ENCODE measurements at regions not wholly inside any gene's neighbourhood (a gene's known extent, or its start where the extent isn't known, plus 50 kb on each side); places are given as distances from the start of the nearest gene placed in this dataset.
"Not testable (repeated sequence)": the region's sequence is repeated elsewhere in the genome, so short reads cannot be mapped to it uniquely, and the experiment has no call there.

- DNase-seq (ENCODE audit: low read depth in 2 of 2) = no peak
Observed at GRCh38 chr3:170814822-170815221, 55.2 kb downstream of the RPL22L1 start.

- DNase-seq (ENCODE audit: low read depth in 2 of 2) = no peak
Observed at GRCh38 chr3:170813266-170813665, 56.7 kb downstream of the RPL22L1 start.

GRCh38 chr3:170811928-170812591, 57.9 kb downstream of the RPL22L1 start:
- DNase-seq (ENCODE audit: low read depth in 2 of 2) = peak; percentile 14 to 24

- DNase-seq (ENCODE audit: low read depth in 2 of 2) = no peak
Observed at GRCh38 chr3:170811515-170811914, 58.5 kb downstream of the RPL22L1 start.

GRCh38 chr3:170809975-170810357, 60.0 kb downstream of the RPL22L1 start:
- DNase-seq (ENCODE audit: low read depth in 2 of 2) = no peak

GRCh38 chr3:170809007-170809974, 60.7 kb downstream of the RPL22L1 start:
- DNase-seq (ENCODE audit: low read depth in 2 of 2) = no peak

GRCh38 chr3:170808041-170808440, 62.0 kb downstream of the RPL22L1 start:
- DNase-seq (ENCODE audit: low read depth in 2 of 2) = no peak

- DNase-seq (ENCODE audit: low read depth in 2 of 2) = no peak
Observed at GRCh38 chr3:170806676-170807075, 63.3 kb downstream of the RPL22L1 start.

GRCh38 chr3:170806141-170806540, 63.9 kb downstream of the RPL22L1 start:
- no peak for DNase-seq (ENCODE audit: low read depth in 2 of 2)

GRCh38 chr3:170805296-170805695, 64.7 kb downstream of the RPL22L1 start:
- not testable (repeated sequence) for DNase-seq (ENCODE audit: low read depth in 2 of 2)

GRCh38 chr3:170804634-170805033, 65.4 kb downstream of the RPL22L1 start:
- not testable (repeated sequence) for DNase-seq (ENCODE audit: low read depth in 2 of 2)

- no peak for DNase-seq (ENCODE audit: low read depth in 2 of 2)
Observed at GRCh38 chr3:170804078-170804477, 65.9 kb downstream of the RPL22L1 start.

GRCh38 chr3:170802164-170803151, 67.5 kb downstream of the RPL22L1 start:
- no peak for DNase-seq (ENCODE audit: low read depth in 2 of 2)

- no peak for DNase-seq (ENCODE audit: low read depth in 2 of 2)
Observed at GRCh38 chr3:170801597-170801996, 68.4 kb downstream of the RPL22L1 start.

GRCh38 chr3:170800275-170800674, 69.7 kb downstream of the RPL22L1 start:
- DNase-seq (ENCODE audit: low read depth in 2 of 2) = not testable (repeated sequence)

- no peak for DNase-seq (ENCODE audit: low read depth in 2 of 2)
Observed at GRCh38 chr3:170799009-170799408, 71.0 kb downstream of the RPL22L1 start.

GRCh38 chr3:170797685-170798084, 72.3 kb downstream of the RPL22L1 start:
- no peak for DNase-seq (ENCODE audit: low read depth in 2 of 2)

- no peak for DNase-seq (ENCODE audit: low read depth in 2 of 2)
Observed at GRCh38 chr3:170792471-170792870, 77.5 kb downstream of the RPL22L1 start.

GRCh38 chr3:170790647-170791046, 79.3 kb downstream of the RPL22L1 start:
- DNase-seq (ENCODE audit: low read depth in 2 of 2) = no peak

- no peak for DNase-seq (ENCODE audit: low read depth in 2 of 2)
Observed at GRCh38 chr3:170787464-170787863, 82.5 kb downstream of the RPL22L1 start.

- no peak for DNase-seq (ENCODE audit: low read depth in 2 of 2)
Observed at GRCh38 chr3:170785454-170785853, 84.5 kb downstream of the RPL22L1 start.

- no peak for DNase-seq (ENCODE audit: low read depth in 2 of 2)
Observed at GRCh38 chr3:170784406-170784805, 85.6 kb downstream of the RPL22L1 start.

Data from stimulated activated CD4-positive, alpha-beta T cell treated with anti-CD3 and anti-CD28 coated beads, Interleukin-1b, Interleukin-23, amount 100 ng/mL, for 1 hour (primary cell).